Body of pancreas (tissue), 4 donors: ENCODE measurements at regions not wholly inside any gene's neighbourhood (a gene's known extent, or its start where the extent isn't known, plus 50 kb on each side); places are given as distances from the start of the nearest gene placed in this dataset.

ENCODE experiments used
- ATAC-seq: fragments of 150-250 bp; one replicate; pipeline ENCODE4 v1.9.1; 2016
- DNase-seq, 4 donors: peaks; one replicate each; pipeline ENCODE4 v3.0.0-alpha.2; 2019
- H3K27ac ChIP-seq, 4 donors: fragments of 200-600 bp; sonication (generic); 1 replicate in 3 of 4; 2 replicates in 1 of 4; pipeline versions ENCODE4 v1.5.1 to v1.6.1; 2016 to 2019; ENCODE audit warnings: mild to moderate bottlenecking in 1 of 4, mixed read lengths in 1 of 4, moderate library complexity in 1 of 4
- H3K27me3 ChIP-seq, 2 donors: fragments of 200-600 bp; sonication (generic); one replicate each; pipeline ENCODE4 v1.6.0; 2016; ENCODE audit warnings: mild to moderate bottlenecking in 1 of 2
- H3K36me3 ChIP-seq, 2 donors: fragments of 200-600 bp; sonication (generic); replicated peaks in 1 of 2; 2 replicates each; pipeline ENCODE4 v1.5.1; 2016; ENCODE audit warnings: low read depth in 2 of 2; ENCODE audit not compliant: insufficient read depth in 1 of 2
- H3K4me1 ChIP-seq: fragments of 200-600 bp; sonication (generic); one replicate; pipeline ENCODE4 v1.6.0; 2016
- H3K4me3 ChIP-seq, 2 donors: fragments of 200-600 bp; sonication (generic); 1 replicate in 1 of 2; 2 replicates in 1 of 2; pipeline ENCODE4 v1.5.1; 2016 to 2019
- H3K9me3 ChIP-seq, 3 donors: fragments of 200-600 bp; sonication (generic); 1 replicate in 2 of 3; 2 replicates in 1 of 3; pipeline ENCODE4 v1.5.1; 2016
- CTCF ChIP-seq, 7 experiments: fragments of 450-650 bp in 4 of 7; fragments of 200-600 bp in 3 of 7; sonication (generic) in 3 of 7; IDR thresholded peaks; one replicate each; pipeline ENCODE4 v1.5.1; 2016 to 2019; ENCODE audit warnings: antibody characterized with exemption in 7 of 7
- POLR2A ChIP-seq, 3 donors: fragments of 450-650 bp; IDR thresholded peaks; one replicate each; pipeline ENCODE4 v1.6.1; 2016; ENCODE audit warnings: antibody characterized with exemption in 3 of 3, mild to moderate bottlenecking in 2 of 3
- WGBS, 2 donors: methylation state at CpG; one replicate each; pipeline ENCODE4 v1.1.5; 2017; 5-methylcytosine and 5-hydroxymethylcytosine counted together
- intact Hi-C: fragments of 100-400 bp; cut with DNase I; formaldehyde crosslinking; loops from one replicate; pipeline ENCODE4 v1.15.1; 2023

- Histone ChIP-seq H3K9me3 (no peaks in the 10 kb centered on the region), H3K27me3 (no peaks in the 10 kb centered on the region), H3K4me3 (no peak overlapping the region), H3K4me1 (peaks cover 7% of the 10 kb centered on the region), H3K36me3 (no peaks in the 10 kb centered on the region), H3K27ac (no peak overlapping the region)
- DNase-seq, result no peak
- no peak for TF ChIP-seq POLR2A (IDR thresholded peaks at IDR 0.05)
- no peak for TF ChIP-seq CTCF (IDR thresholded peaks at IDR 0.05)
- no peak for ATAC-seq
- intact Hi-C loops, result no loop called here
- 88 to 91% methylated on average over 6 of the region's 6 CpGs for WGBS, 2 donors
Measured at GRCh38 chr10:3682745-3683144, 102.3 kb downstream of the KLF6 start.

GRCh38 chr10:3681642-3682554 is 103.1 kb downstream of the KLF6 start:
- no peaks in the 10 kb centered on the region for H3K36me3 ChIP-seq
- intact Hi-C loops, result no loop called here
- H3K27me3 ChIP-seq, result no peaks in the 10 kb centered on the region
- peak; percentile 81 for ATAC-seq
- peaks cover 7% of the 10 kb centered on the region for H3K4me1 ChIP-seq
- no peaks in the 10 kb centered on the region for H3K9me3 ChIP-seq
- no peak overlapping the region for H3K27ac ChIP-seq
- TF ChIP-seq POLR2A (IDR thresholded peaks at IDR 0.05) (no peak), CTCF (IDR thresholded peaks at IDR 0.05) (peak in 4 of 7 experiments; percentile 23 to 32 (median 28))
- 42 to 48% methylated on average over 23 of the region's 23 CpGs for WGBS, 2 donors
- H3K4me3 ChIP-seq, result no peak overlapping the region
- DNase-seq, result peak; percentile 25 to 43 (median 30)

- DNase-seq, result no peak
- H3K4me3 ChIP-seq, result no peak overlapping the region
- no peaks in the 10 kb centered on the region for H3K27me3 ChIP-seq
- H3K36me3 ChIP-seq, result no peaks in the 10 kb centered on the region
- no peaks in the 10 kb centered on the region for H3K9me3 ChIP-seq
- no peak for ATAC-seq
- peaks cover 7% of the 10 kb centered on the region for H3K4me1 ChIP-seq
- intact Hi-C loops, result no loop called here
- 63 to 65% methylated on average over 8 of the region's 8 CpGs for WGBS, 2 donors
- TF ChIP-seq CTCF (IDR thresholded peaks at IDR 0.05), result no peak
- no peak for TF ChIP-seq POLR2A (IDR thresholded peaks at IDR 0.05)
- no peak overlapping the region for H3K27ac ChIP-seq
Measured at GRCh38 chr10:3679950-3680629, 104.9 kb downstream of the KLF6 start.

GRCh38 chr10:3678629-3679227 is 106.3 kb downstream of the KLF6 start:
- peaks cover 7% of the 10 kb centered on the region for H3K4me1 ChIP-seq
- H3K36me3 ChIP-seq, result no peaks in the 10 kb centered on the region
- H3K27me3 ChIP-seq, result no peaks in the 10 kb centered on the region
- WGBS, 2 donors, result 38 to 56% methylated on average over 1 of the region's 1 CpG
- TF ChIP-seq POLR2A (IDR thresholded peaks at IDR 0.05), result no peak
- no peak for TF ChIP-seq CTCF (IDR thresholded peaks at IDR 0.05)
- intact Hi-C loops, result no loop called here
- ATAC-seq, result no peak
- DNase-seq, result no peak
- no peak overlapping the region for H3K27ac ChIP-seq
- no peak overlapping the region for H3K4me3 ChIP-seq
- no peaks in the 10 kb centered on the region for H3K9me3 ChIP-seq
